ENCODE measurements at regions not wholly inside any gene's neighbourhood (a gene's known extent, or its start where the extent isn't known, plus 50 kb on each side); places are given as distances from the start of the nearest gene placed in this dataset.

- TF ChIP-seq SFPQ (IDR thresholded peaks at IDR 0.05; ENCODE audit: low read depth, low read length) (no peak), HSF4 (CRISPR knock-in tag; IDR thresholded peaks at IDR 0.05; ENCODE audit: borderline replicate concordance) (no peak), HEY1 (CRISPR knock-in tag; IDR thresholded peaks at IDR 0.05; ENCODE audit: borderline replicate concordance) (no peak), CREB3L1 (IDR thresholded peaks at IDR 0.05; ENCODE audit: borderline replicate concordance, low read depth) (no peak), NR1H2 (CRISPR knock-in tag; IDR thresholded peaks at IDR 0.05) (no peak)
These were observed 368.3 kb upstream of the ESRRG start (continued) for GRCh38 chr1:217091561-217091960.

- in situ Hi-C loops (cut with MboI) (no loop called here), intact Hi-C loops (cut with micrococcal nuclease) (no loop called here)
- TF ChIP-seq NR2C1 (IDR thresholded peaks at IDR 0.05) (no peak), NR2C1 (tag; IDR thresholded peaks at IDR 0.05) (no peak), CXXC5 (CRISPR knock-in tag; IDR thresholded peaks at IDR 0.05) (no peak), TRIM28 (IDR thresholded peaks at IDR 0.05) (no peak), SMAD4 (CRISPR knock-in tag; conservative IDR thresholded peaks at IDR 0.05) (no peak)
- FAIRE-seq (no peak), ATAC-seq (no peak), DNase-seq (ENCODE audit: extremely low read depth in 1 of 4, low spot score in 3 of 4) (no peak)
- Histone ChIP-seq H3K4me2 (ENCODE audit: insufficient read depth, low read length) (no peak overlapping the region), H2AFZ (ENCODE audit: low read depth, low read length) (no peak overlapping the region), H3K9me1 (ENCODE audit: control insufficient read depth, insufficient read depth, low read length) (no peaks in the 10 kb centered on the region), H3K9me3 (replicated peaks; ENCODE audit: control insufficient read depth, insufficient read depth, low read depth, low read length) (no peaks in the 10 kb centered on the region), H3K4me1 (replicated peaks in 1 of 2; ENCODE audit: control insufficient read depth in 2 of 2, insufficient read depth in 2 of 2, low read length in 2 of 2) (no peaks in the 10 kb centered on the region), H3K79me2 (ENCODE audit: control insufficient read depth, insufficient read depth, low read length) (no peaks in the 10 kb centered on the region), H3K27me3 (ENCODE audit: control insufficient read depth in 2 of 2, insufficient read depth in 2 of 2, low read length in 2 of 2) (no peaks in the 10 kb centered on the region), H4K20me1 (replicated peaks; ENCODE audit: control insufficient read depth, insufficient read depth, low read length) (no peaks in the 10 kb centered on the region), H3K4me3 (no peak overlapping the region), H3K27ac (ENCODE audit: extremely low read depth, low read depth, low read length) (no peak overlapping the region), H3K9ac (ENCODE audit: insufficient read depth in 1 of 2, low read depth in 2 of 2, low read length in 2 of 2) (no peak overlapping the region), H3K36me3 (ENCODE audit: control insufficient read depth, insufficient read depth, low read length) (no peaks in the 10 kb centered on the region)
- BruUV-seq (replicated peaks) = no TSS peak
- POLR2A ChIA-PET = no interaction called here
- CTCF ChIA-PET (ENCODE audit: low intra/inter-chr PET ratio) = no interaction called here
- WGBS (ENCODE audit: insufficient coverage, low coverage, missing lambda C conversion rate) = 4% methylated on average over 21 of the region's 24 CpGs
These were observed 367.1 kb upstream of the ESRRG start for GRCh38 chr1:217090060-217090911.
